Lower lobe of right lung (tissue), 2 donors: ENCODE measurements at regions not wholly inside any gene's neighbourhood (a gene's known extent, or its start where the extent isn't known, plus 50 kb on each side); places are given as distances from the start of the nearest gene placed in this dataset.

Experiments
- ATAC-seq, 2 donors: fragments of 200-7000 bp; cut with Tn5 transposase; one replicate each; pipeline ENCODE4 v1.9.1; 2020 to 2022; ENCODE audit warnings: mild to moderate bottlenecking in 2 of 2, moderate library complexity in 2 of 2
- DNase-seq: peaks from one replicate; pipeline ENCODE4 v3.0.0-alpha.2; 2020
- H3K27ac ChIP-seq: fragments of 200-600 bp; one replicate; pipeline ENCODE4 v1.8.0; 2022
- H3K27me3 ChIP-seq: fragments of 200-600 bp; one replicate; pipeline ENCODE4 v1.8.0; 2022; ENCODE audit warnings: low read depth
- H3K36me3 ChIP-seq: fragments of 200-600 bp; one replicate; pipeline ENCODE4 v1.8.0; 2022; ENCODE audit warnings: mild to moderate bottlenecking
- H3K4me1 ChIP-seq: fragments of 200-600 bp; one replicate; pipeline ENCODE4 v1.8.0; 2022
- H3K4me3 ChIP-seq: fragments of 200-600 bp; one replicate; pipeline ENCODE4 v1.8.0; 2022; ENCODE audit warnings: mild to moderate bottlenecking
- H3K9me3 ChIP-seq: fragments of 200-600 bp; one replicate; pipeline ENCODE4 v1.8.0; 2022
- CTCF ChIP-seq: fragments of 200-600 bp; IDR thresholded peaks from one replicate; pipeline ENCODE4 v1.8.0; 2022; ENCODE audit warnings: antibody characterized with exemption, mild to moderate bottlenecking
- intact Hi-C: fragments of 100-400 bp; cut with DNase I; formaldehyde crosslinking; loops from one replicate; pipeline ENCODE4 v1.11.0; 2022
- donor health status: DM: no; HTN: yes; CAD: no; lungs with severe emphysema.

GRCh38 chr12:78628491-78629100 is 236.0 kb upstream of the SYT1 start:
- no peak overlapping the region for H3K27ac ChIP-seq
- no peak for DNase-seq
- H3K27me3 ChIP-seq: no peaks in the 10 kb centered on the region
- no peak for ATAC-seq
- no peak for TF ChIP-seq CTCF
- H3K36me3 ChIP-seq: no peaks in the 10 kb centered on the region
- intact Hi-C loops: no loop called here
- no peak overlapping the region for H3K4me3 ChIP-seq
- no peaks in the 10 kb centered on the region for H3K4me1 ChIP-seq
- H3K9me3 ChIP-seq: peaks cover 6% of the 10 kb centered on the region

- H3K27me3 ChIP-seq: no peaks in the 10 kb centered on the region
- H3K36me3 ChIP-seq: no peaks in the 10 kb centered on the region
- peaks cover under 1% of the 10 kb centered on the region for H3K9me3 ChIP-seq
- H3K4me3 ChIP-seq: no peak overlapping the region
- ATAC-seq (peak; percentile 45 to 51), DNase-seq (no peak)
- no peak overlapping the region for H3K27ac ChIP-seq
- intact Hi-C loops: no loop called here
- no peak for TF ChIP-seq CTCF
- no peaks in the 10 kb centered on the region for H3K4me1 ChIP-seq
Observed at GRCh38 chr12:78636231-78636855, 228.2 kb upstream of the SYT1 start.

- TF ChIP-seq CTCF: no peak
- Histone ChIP-seq H3K27ac (no peak overlapping the region), H3K36me3 (no peaks in the 10 kb centered on the region), H3K9me3 (no peaks in the 10 kb centered on the region), H3K27me3 (no peaks in the 10 kb centered on the region), H3K4me3 (no peak overlapping the region), H3K4me1 (no peaks in the 10 kb centered on the region)
- ATAC-seq (no peak), DNase-seq (no peak)
- intact Hi-C loops: no loop called here
Observed at GRCh38 chr12:78641837-78642423, 222.6 kb upstream of the SYT1 start.

- Histone ChIP-seq H3K9me3 (no peaks in the 10 kb centered on the region), H3K27ac (no peak overlapping the region), H3K27me3 (no peaks in the 10 kb centered on the region), H3K4me3 (no peak overlapping the region), H3K4me1 (no peaks in the 10 kb centered on the region), H3K36me3 (no peaks in the 10 kb centered on the region)
- ATAC-seq: peak in 1 of 2 donors; percentile 16
- no peak for TF ChIP-seq CTCF
- intact Hi-C loops: no loop called here
- no peak for DNase-seq
Observed at GRCh38 chr12:78645956-78646355, 218.6 kb upstream of the SYT1 start.

GRCh38 chr12:78651755-78652154 is 212.8 kb upstream of the SYT1 start:
- Histone ChIP-seq H3K4me3 (no peak overlapping the region), H3K27ac (no peak overlapping the region), H3K4me1 (no peaks in the 10 kb centered on the region), H3K27me3 (no peaks in the 10 kb centered on the region), H3K9me3 (no peaks in the 10 kb centered on the region), H3K36me3 (no peaks in the 10 kb centered on the region)
- DNase-seq (no peak), ATAC-seq (no peak)
- no peak for TF ChIP-seq CTCF
- intact Hi-C loops: no loop called here
